OCI-LY1 (cell line): ENCODE measurements at regions not wholly inside any gene's neighbourhood (a gene's known extent, or its start where the extent isn't known, plus 50 kb on each side); places are given as distances from the start of the nearest gene placed in this dataset.

ENCODE experiments used
- H2AFZ ChIP-seq: fragments of 200-600 bp; sonication (generic), shearing (Covaris generic); 2 replicates; pipeline ENCODE4 v1.6.0; 2014; ENCODE audit warnings: antibody characterized with exemption, mild to moderate bottlenecking, low read length
- H3F3A ChIP-seq: fragments of 200-600 bp; sonication (generic), shearing (Covaris generic); 2 replicates; pipeline ENCODE4 v1.6.0; 2014; ENCODE audit warnings: mild to moderate bottlenecking, antibody characterized with exemption, low read length, moderate library complexity; ENCODE audit not compliant: insufficient read depth
- H3K27ac ChIP-seq: fragments of 200-600 bp; sonication (generic); 2 replicates; pipeline ENCODE4 v1.5.1; 2014; ENCODE audit warnings: low read length, mixed run types, mild to moderate bottlenecking, low read depth; ENCODE audit not compliant: poor library complexity, severe bottlenecking
- H3K27me3 ChIP-seq: fragments of 200-600 bp; sonication (generic); 2 replicates; pipeline ENCODE4 v1.6.0; 2014; ENCODE audit warnings: antibody characterized with exemption, mild to moderate bottlenecking, low read length, moderate library complexity; ENCODE audit not compliant: insufficient read depth
- H3K36me3 ChIP-seq: fragments of 200-600 bp; sonication (generic); 2 replicates; pipeline ENCODE4 v1.6.1; 2014; ENCODE audit warnings: mild to moderate bottlenecking, antibody characterized with exemption, low read length, moderate library complexity, mixed read lengths; ENCODE audit not compliant: insufficient read depth
- H3K4me1 ChIP-seq: fragments of 200-600 bp; sonication (generic); 2 replicates; pipeline ENCODE4 v1.5.1; 2014; ENCODE audit warnings: mild to moderate bottlenecking, low read length, moderate library complexity; ENCODE audit not compliant: insufficient read depth, severe bottlenecking
- H3K4me2 ChIP-seq: fragments of 200-600 bp; sonication (generic), shearing (Covaris generic); 2 replicates; pipeline ENCODE4 v1.6.1; 2014; ENCODE audit warnings: low read length
- H3K4me3 ChIP-seq: fragments of 200-600 bp; sonication (generic); 2 replicates; pipeline ENCODE4 v1.5.1; 2014; ENCODE audit warnings: low read length, low read depth, mild to moderate bottlenecking, mixed read lengths; ENCODE audit not compliant: poor library complexity, severe bottlenecking
- H3K79me2 ChIP-seq: fragments of 200-600 bp; shearing (Covaris generic); 2 replicates; pipeline ENCODE4 v1.6.1; 2016; ENCODE audit warnings: mixed run types, low read length, mixed read lengths; ENCODE audit not compliant: insufficient read depth
- H3K9ac ChIP-seq: fragments of 200-600 bp; sonication (generic), shearing (Covaris generic); 2 replicates; pipeline ENCODE4 v1.6.1; 2014; ENCODE audit warnings: mild to moderate bottlenecking, low read length, mixed read lengths
- H3K9me2 ChIP-seq: fragments of 200-600 bp; sonication (generic), shearing (Covaris generic); 2 replicates; pipeline ENCODE4 v1.6.1; 2014; ENCODE audit warnings: low read depth, mild to moderate bottlenecking, low read length, mixed read lengths
- H3K9me3 ChIP-seq: fragments of 200-600 bp; shearing (Covaris generic); 2 replicates; pipeline ENCODE4 v1.6.1; 2014; ENCODE audit warnings: low read length, mixed read lengths
- H4K20me1 ChIP-seq: fragments of 200-600 bp; sonication (generic), shearing (Covaris generic); 2 replicates; pipeline ENCODE4 v1.6.0; 2016; ENCODE audit warnings: mild to moderate bottlenecking, low read length; ENCODE audit not compliant: insufficient read depth
- EZH2 ChIP-seq: fragments of 200-600 bp; sonication (generic), shearing (Covaris generic); IDR thresholded peaks from 2 replicates; pipeline ENCODE4 v1.8.0; 2017; ENCODE audit warnings: borderline replicate concordance, mixed run types, mild to moderate bottlenecking, antibody characterized with exemption, low read length, moderate library complexity, mixed read lengths
- TF ChIP-seq, protein P1 (sequence below): fragments of 200-600 bp; sonication (generic), shearing (Covaris generic); IDR thresholded peaks from 2 replicates; pipeline ENCODE4 v1.5.1; 2017; ENCODE audit warnings: mild to moderate bottlenecking, antibody characterized with exemption, low read length, moderate library complexity, mixed read lengths

- Histone ChIP-seq H3F3A (no peaks in the 10 kb centered on the region), H3K4me2 (no peak overlapping the region), H3K27me3 (no peaks in the 10 kb centered on the region), H2AFZ (no peak overlapping the region), H3K27ac (no peak overlapping the region), H3K4me1 (no peaks in the 10 kb centered on the region), H3K9me3 (no peaks in the 10 kb centered on the region), H3K9ac (no peak overlapping the region), H3K79me2 (no peaks in the 10 kb centered on the region), H3K4me3 (no peak overlapping the region), H4K20me1 (no peaks in the 10 kb centered on the region), H3K9me2 (no peaks in the 10 kb centered on the region), H3K36me3 (no peaks in the 10 kb centered on the region)
- TF ChIP-seq, protein P1, sequence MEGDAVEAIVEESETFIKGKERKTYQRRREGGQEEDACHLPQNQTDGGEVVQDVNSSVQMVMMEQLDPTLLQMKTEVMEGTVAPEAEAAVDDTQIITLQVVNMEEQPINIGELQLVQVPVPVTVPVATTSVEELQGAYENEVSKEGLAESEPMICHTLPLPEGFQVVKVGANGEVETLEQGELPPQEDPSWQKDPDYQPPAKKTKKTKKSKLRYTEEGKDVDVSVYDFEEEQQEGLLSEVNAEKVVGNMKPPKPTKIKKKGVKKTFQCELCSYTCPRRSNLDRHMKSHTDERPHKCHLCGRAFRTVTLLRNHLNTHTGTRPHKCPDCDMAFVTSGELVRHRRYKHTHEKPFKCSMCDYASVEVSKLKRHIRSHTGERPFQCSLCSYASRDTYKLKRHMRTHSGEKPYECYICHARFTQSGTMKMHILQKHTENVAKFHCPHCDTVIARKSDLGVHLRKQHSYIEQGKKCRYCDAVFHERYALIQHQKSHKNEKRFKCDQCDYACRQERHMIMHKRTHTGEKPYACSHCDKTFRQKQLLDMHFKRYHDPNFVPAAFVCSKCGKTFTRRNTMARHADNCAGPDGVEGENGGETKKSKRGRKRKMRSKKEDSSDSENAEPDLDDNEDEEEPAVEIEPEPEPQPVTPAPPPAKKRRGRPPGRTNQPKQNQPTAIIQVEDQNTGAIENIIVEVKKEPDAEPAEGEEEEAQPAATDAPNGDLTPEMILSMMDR, result no peak
- no peak for TF ChIP-seq EZH2
These were observed 89.6 kb upstream of the KIT start for GRCh38 chr4:54568184-54568583.

DNA sequence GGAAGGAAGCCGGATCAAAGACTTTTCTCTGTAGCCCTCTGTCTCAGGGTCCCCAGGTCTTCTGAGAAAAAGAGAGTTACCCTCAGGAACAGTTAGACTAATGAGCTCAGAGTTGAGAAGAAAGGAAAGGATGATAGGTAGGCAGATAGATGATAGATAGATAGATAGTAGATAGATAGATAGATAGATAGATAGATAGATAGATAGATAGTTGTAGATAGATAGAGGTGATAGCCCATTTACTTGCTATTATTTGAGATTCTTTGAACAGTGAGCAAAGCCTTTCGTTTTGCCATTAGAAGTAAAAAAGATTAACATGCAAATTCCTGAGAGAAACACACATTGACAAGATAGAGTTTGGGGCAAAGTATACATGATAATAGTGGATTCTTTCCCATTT, 86.9 kb upstream of the KIT start:
- H3K9ac ChIP-seq, result no peak overlapping the region
- no peaks in the 10 kb centered on the region for H3K4me1 ChIP-seq
- no peaks in the 10 kb centered on the region for H3K27me3 ChIP-seq
- H4K20me1 ChIP-seq, result no peaks in the 10 kb centered on the region
- no peaks in the 10 kb centered on the region for H3F3A ChIP-seq
- TF ChIP-seq EZH2, result no peak
- TF ChIP-seq, protein P1, result no peak
- H3K79me2 ChIP-seq, result no peaks in the 10 kb centered on the region
- no peaks in the 10 kb centered on the region for H3K36me3 ChIP-seq
- H3K4me2 ChIP-seq, result no peak overlapping the region
- no peaks in the 10 kb centered on the region for H3K9me2 ChIP-seq
- no peak overlapping the region for H3K4me3 ChIP-seq
- no peak overlapping the region for H2AFZ ChIP-seq
- H3K27ac ChIP-seq, result no peak overlapping the region
- no peaks in the 10 kb centered on the region for H3K9me3 ChIP-seq

GRCh38 chr4:54571293-54572151, 86.2 kb upstream of the KIT start:
- H4K20me1 ChIP-seq, result no peaks in the 10 kb centered on the region
- no peaks in the 10 kb centered on the region for H3K9me2 ChIP-seq
- no peak overlapping the region for H3K4me3 ChIP-seq
- H3K27ac ChIP-seq, result no peak overlapping the region
- H2AFZ ChIP-seq, result no peak overlapping the region
- TF ChIP-seq EZH2, result no peak
- TF ChIP-seq, protein P1, result no peak
- H3K36me3 ChIP-seq, result no peaks in the 10 kb centered on the region
- H3K9me3 ChIP-seq, result no peaks in the 10 kb centered on the region
- H3K27me3 ChIP-seq, result no peaks in the 10 kb centered on the region
- H3F3A ChIP-seq, result no peaks in the 10 kb centered on the region
- no peak overlapping the region for H3K9ac ChIP-seq
- H3K79me2 ChIP-seq, result no peaks in the 10 kb centered on the region
- no peaks in the 10 kb centered on the region for H3K4me1 ChIP-seq
- no peak overlapping the region for H3K4me2 ChIP-seq
